Endothelial cell (in vitro differentiated cells): ENCODE measurements at regions not wholly inside any gene's neighbourhood (a gene's known extent, or its start where the extent isn't known, plus 50 kb on each side); places are given as distances from the start of the nearest gene placed in this dataset.

Experiments
- DNase-seq: peaks from one replicate; pipeline ENCODE4 v3.0.0; 2021; ENCODE audit warnings: low spot score
- H3K27ac Mint-ChIP-seq: one replicate; pipeline ENCODE4 v1.8.0; 2021; ENCODE audit warnings: mixed read lengths, inconsistent platforms; ENCODE audit not compliant: unreplicated experiment
- H3K27me3 Mint-ChIP-seq: one replicate; pipeline ENCODE4 v1.8.0; 2021; ENCODE audit warnings: mild to moderate bottlenecking, moderate library complexity, mixed read lengths, inconsistent platforms; ENCODE audit not compliant: unreplicated experiment
- H3K36me3 Mint-ChIP-seq: one replicate; pipeline ENCODE4 v1.8.0; 2021; ENCODE audit warnings: mild to moderate bottlenecking, low read depth, mixed read lengths, inconsistent platforms; ENCODE audit not compliant: unreplicated experiment
- H3K4me1 Mint-ChIP-seq: one replicate; pipeline ENCODE4 v1.8.0; 2021; ENCODE audit warnings: mild to moderate bottlenecking, mixed read lengths, inconsistent platforms; ENCODE audit not compliant: unreplicated experiment
- H3K4me3 Mint-ChIP-seq: one replicate; pipeline ENCODE4 v1.8.0; 2021; ENCODE audit warnings: mild to moderate bottlenecking, mixed read lengths, inconsistent platforms; ENCODE audit not compliant: unreplicated experiment
- H3K9me3 Mint-ChIP-seq: one replicate; pipeline ENCODE4 v1.8.0; 2021; ENCODE audit warnings: mixed read lengths, inconsistent platforms; ENCODE audit not compliant: unreplicated experiment
- TF ChIP-seq, protein P1 (sequence below): fragments of 200-600 bp; sonication (generic); IDR thresholded peaks from one replicate; pipeline ENCODE4 v1.5.0; 2021; ENCODE audit warnings: antibody characterized with exemption; ENCODE audit not compliant: unreplicated experiment

DNA sequence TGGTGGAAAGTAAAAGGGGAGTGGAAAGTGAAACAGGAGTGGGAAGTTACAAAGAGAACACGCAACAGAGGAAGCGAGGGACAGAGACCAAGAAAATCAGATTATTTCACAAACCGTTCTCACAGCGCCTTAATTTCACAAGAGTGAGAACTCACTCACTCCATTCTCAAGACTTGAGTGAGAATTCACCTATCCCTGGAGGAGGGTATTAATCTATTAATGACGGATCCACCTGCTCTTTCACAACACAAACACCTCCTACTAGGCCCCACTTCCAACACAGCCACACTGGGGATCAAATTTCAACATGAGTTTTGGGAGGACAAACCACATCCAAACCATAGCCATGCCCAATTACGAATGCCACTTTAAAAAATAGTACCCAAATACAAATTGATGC is 297.6 kb downstream of the GPAM start:
- no peak overlapping the region for H3K27ac Mint-ChIP-seq
- no peak overlapping the region for H3K4me3 Mint-ChIP-seq
- H3K9me3 Mint-ChIP-seq = peaks cover 10% of the 10 kb centered on the region
- H3K36me3 Mint-ChIP-seq = peaks cover 3% of the 10 kb centered on the region
- H3K4me1 Mint-ChIP-seq = no peaks in the 10 kb centered on the region
- DNase-seq = no peak
- TF ChIP-seq, protein P1, sequence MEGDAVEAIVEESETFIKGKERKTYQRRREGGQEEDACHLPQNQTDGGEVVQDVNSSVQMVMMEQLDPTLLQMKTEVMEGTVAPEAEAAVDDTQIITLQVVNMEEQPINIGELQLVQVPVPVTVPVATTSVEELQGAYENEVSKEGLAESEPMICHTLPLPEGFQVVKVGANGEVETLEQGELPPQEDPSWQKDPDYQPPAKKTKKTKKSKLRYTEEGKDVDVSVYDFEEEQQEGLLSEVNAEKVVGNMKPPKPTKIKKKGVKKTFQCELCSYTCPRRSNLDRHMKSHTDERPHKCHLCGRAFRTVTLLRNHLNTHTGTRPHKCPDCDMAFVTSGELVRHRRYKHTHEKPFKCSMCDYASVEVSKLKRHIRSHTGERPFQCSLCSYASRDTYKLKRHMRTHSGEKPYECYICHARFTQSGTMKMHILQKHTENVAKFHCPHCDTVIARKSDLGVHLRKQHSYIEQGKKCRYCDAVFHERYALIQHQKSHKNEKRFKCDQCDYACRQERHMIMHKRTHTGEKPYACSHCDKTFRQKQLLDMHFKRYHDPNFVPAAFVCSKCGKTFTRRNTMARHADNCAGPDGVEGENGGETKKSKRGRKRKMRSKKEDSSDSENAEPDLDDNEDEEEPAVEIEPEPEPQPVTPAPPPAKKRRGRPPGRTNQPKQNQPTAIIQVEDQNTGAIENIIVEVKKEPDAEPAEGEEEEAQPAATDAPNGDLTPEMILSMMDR = no peak
- H3K27me3 Mint-ChIP-seq = no peaks in the 10 kb centered on the region

DNA sequence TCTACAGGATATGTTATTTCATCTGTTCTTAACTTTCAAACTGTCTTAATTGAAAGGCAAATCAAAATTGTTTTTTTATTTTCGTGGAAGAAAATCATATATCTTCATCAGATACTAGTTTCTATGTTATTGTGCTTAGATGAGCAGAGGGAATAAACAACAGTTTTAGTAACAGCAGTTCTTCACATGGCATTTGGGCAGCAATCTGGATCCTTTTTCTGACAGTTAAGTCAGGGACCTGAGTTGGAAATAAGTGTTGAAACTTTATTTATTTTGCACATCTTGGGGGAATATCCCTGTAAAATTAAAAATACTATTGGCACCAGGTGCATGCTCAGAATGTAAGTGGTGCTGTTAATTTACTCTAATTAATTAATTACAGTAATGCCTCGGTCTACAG is 296.3 kb downstream of the GPAM start:
- H3K4me3 Mint-ChIP-seq = no peak overlapping the region
- no peak for DNase-seq
- peaks cover 10% of the 10 kb centered on the region for H3K9me3 Mint-ChIP-seq
- TF ChIP-seq, protein P1 = no peak
- no peaks in the 10 kb centered on the region for H3K27me3 Mint-ChIP-seq
- H3K27ac Mint-ChIP-seq = no peak overlapping the region
- no peaks in the 10 kb centered on the region for H3K4me1 Mint-ChIP-seq
- H3K36me3 Mint-ChIP-seq = peaks cover 3% of the 10 kb centered on the region

DNA sequence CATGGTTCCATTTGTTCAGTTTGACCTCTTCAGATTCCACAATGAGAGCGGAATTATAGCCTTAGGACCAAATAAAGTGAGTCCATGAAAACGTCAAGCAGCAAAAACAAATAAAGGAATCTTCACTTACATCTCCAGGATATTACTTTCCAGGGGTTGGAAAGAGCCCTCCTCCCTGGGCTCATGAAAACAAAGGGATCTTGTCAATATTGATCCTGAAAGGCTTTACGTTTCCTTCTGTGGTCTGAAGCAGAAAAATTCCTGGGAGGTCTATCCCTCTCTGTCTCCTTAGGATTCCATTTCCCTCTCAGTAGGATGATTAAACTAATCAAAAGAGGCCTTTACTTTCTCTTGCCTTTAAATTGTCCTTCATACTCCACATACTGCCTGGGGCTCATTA is 293.5 kb downstream of the GPAM start:
- DNase-seq = no peak
- H3K36me3 Mint-ChIP-seq = peaks cover 3% of the 10 kb centered on the region
- TF ChIP-seq, protein P1 = no peak
- H3K27me3 Mint-ChIP-seq = no peaks in the 10 kb centered on the region
- H3K4me1 Mint-ChIP-seq = no peaks in the 10 kb centered on the region
- peaks cover 10% of the 10 kb centered on the region for H3K9me3 Mint-ChIP-seq
- H3K27ac Mint-ChIP-seq = no peak overlapping the region
- no peak overlapping the region for H3K4me3 Mint-ChIP-seq

DNA sequence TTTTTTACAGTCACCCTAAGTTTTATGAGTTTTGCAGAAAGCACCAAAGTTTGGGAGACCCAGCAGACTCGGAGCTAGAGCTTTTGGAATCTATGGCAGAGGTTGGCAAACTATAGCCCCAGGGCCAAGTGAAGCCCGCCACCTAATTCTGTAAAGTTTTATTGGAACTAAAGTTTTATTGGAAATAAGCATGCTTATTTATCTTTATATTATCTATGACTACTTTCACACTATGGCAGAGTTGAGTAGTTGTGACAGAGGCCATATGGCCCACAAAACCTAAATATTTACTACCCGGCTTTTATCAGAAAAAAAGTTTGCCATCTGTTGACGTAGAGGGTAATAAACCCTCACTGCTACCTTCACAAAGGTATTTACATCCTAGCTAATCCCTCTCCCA is 267.6 kb downstream of the GPAM start:
- Mint-ChIP-seq H3K36me3 (no peaks in the 10 kb centered on the region), H3K4me3 (no peak overlapping the region), H3K27me3 (no peaks in the 10 kb centered on the region), H3K9me3 (no peaks in the 10 kb centered on the region), H3K27ac (no peak overlapping the region), H3K4me1 (no peaks in the 10 kb centered on the region)
- no peak for DNase-seq
- TF ChIP-seq, protein P1 = no peak

DNA sequence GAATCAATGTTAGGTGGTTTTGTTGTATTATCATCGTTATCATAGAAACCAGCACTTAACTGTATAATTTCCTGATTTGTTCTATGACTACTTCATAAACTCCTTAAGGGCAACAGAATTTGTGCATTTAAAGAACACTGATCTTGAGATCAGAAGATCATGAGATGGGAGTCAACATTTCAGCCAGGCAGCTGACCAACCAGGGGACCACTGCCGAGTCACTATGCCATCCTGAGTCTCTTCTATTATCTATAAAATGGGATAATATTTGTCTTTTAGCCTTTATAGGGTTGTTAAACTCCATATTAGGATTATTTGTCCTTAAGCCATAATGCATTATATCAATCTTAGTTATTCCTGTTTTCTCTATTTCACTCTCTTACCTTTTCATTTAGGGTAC is 261.7 kb downstream of the GPAM start:
- DNase-seq = no peak
- Mint-ChIP-seq H3K27ac (no peak overlapping the region), H3K4me3 (no peak overlapping the region), H3K9me3 (no peaks in the 10 kb centered on the region), H3K4me1 (no peaks in the 10 kb centered on the region), H3K27me3 (no peaks in the 10 kb centered on the region), H3K36me3 (no peaks in the 10 kb centered on the region)
- TF ChIP-seq, protein P1 = no peak
